WTC11 (cell line): ENCODE measurements at regions not wholly inside any gene's neighbourhood (a gene's known extent, or its start where the extent isn't known, plus 50 kb on each side); places are given as distances from the start of the nearest gene placed in this dataset.

Experiments used
- ATF1 ChIP-seq: sonication (generic); formaldehyde crosslinking; IDR thresholded peaks from 2 replicates; pipeline ENCODE4 v1.8.1; 2023; ENCODE audit warnings: mild to moderate bottlenecking, moderate library complexity, missing genetic modification reagents
- CTCF ChIP-seq: fragments of 200-600 bp; IDR thresholded peaks from 2 replicates; pipeline ENCODE4 v1.8.0; 2022; ENCODE audit warnings: antibody characterized with exemption
- HMGXB4 ChIP-seq: sonication (generic); formaldehyde crosslinking; IDR thresholded peaks from 2 replicates; pipeline ENCODE4 v1.8.1; 2023; ENCODE audit warnings: mild to moderate bottlenecking, moderate library complexity, missing genetic modification reagents
- PRDM15 ChIP-seq: sonication (generic); formaldehyde crosslinking; IDR thresholded peaks from 2 replicates; pipeline ENCODE4 v1.8.0; 2022; ENCODE audit warnings: missing genetic modification reagents

GRCh38 chr4:82230306-82230705, 143.5 kb downstream of the HNRNPD start:
- TF ChIP-seq ATF1 (CRISPR knock-in tag) (no peak), PRDM15 (CRISPR knock-in tag) (no peak), CTCF (no peak), HMGXB4 (CRISPR knock-in tag) (no peak)
